ENCODE measurements at regions not wholly inside any gene's neighbourhood (a gene's known extent, or its start where the extent isn't known, plus 50 kb on each side); places are given as distances from the start of the nearest gene placed in this dataset.
A peak's percentile ranks its signal among the peaks of the same experiment; 100 is the strongest.

- TF ChIP-seq ZNF668 (CRISPR knock-in tag; IDR thresholded peaks at IDR 0.05), result no peak
- TF ChIP-seq SIRT6 (IDR thresholded peaks at IDR 0.05; ENCODE audit: low read depth, low read length), result no peak
- TF ChIP-seq ZNF449 (CRISPR knock-in tag; IDR thresholded peaks at IDR 0.05), result no peak
- TF ChIP-seq ZNF407 (IDR thresholded peaks at IDR 0.05; ENCODE audit: low read depth), result no peak
- TF ChIP-seq, protein P1, sequence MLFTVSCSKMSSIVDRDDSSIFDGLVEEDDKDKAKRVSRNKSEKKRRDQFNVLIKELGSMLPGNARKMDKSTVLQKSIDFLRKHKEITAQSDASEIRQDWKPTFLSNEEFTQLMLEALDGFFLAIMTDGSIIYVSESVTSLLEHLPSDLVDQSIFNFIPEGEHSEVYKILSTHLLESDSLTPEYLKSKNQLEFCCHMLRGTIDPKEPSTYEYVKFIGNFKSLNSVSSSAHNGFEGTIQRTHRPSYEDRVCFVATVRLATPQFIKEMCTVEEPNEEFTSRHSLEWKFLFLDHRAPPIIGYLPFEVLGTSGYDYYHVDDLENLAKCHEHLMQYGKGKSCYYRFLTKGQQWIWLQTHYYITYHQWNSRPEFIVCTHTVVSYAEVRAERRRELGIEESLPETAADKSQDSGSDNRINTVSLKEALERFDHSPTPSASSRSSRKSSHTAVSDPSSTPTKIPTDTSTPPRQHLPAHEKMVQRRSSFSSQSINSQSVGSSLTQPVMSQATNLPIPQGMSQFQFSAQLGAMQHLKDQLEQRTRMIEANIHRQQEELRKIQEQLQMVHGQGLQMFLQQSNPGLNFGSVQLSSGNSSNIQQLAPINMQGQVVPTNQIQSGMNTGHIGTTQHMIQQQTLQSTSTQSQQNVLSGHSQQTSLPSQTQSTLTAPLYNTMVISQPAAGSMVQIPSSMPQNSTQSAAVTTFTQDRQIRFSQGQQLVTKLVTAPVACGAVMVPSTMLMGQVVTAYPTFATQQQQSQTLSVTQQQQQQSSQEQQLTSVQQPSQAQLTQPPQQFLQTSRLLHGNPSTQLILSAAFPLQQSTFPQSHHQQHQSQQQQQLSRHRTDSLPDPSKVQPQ (CRISPR knock-in tag; IDR thresholded peaks at IDR 0.05; ENCODE audit: borderline replicate concordance), result no peak
- TF ChIP-seq, protein P2, sequence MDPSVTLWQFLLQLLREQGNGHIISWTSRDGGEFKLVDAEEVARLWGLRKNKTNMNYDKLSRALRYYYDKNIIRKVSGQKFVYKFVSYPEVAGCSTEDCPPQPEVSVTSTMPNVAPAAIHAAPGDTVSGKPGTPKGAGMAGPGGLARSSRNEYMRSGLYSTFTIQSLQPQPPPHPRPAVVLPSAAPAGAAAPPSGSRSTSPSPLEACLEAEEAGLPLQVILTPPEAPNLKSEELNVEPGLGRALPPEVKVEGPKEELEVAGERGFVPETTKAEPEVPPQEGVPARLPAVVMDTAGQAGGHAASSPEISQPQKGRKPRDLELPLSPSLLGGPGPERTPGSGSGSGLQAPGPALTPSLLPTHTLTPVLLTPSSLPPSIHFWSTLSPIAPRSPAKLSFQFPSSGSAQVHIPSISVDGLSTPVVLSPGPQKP (CRISPR knock-in tag; IDR thresholded peaks at IDR 0.05), result no peak
- TF ChIP-seq DEAF1 (CRISPR knock-in tag; IDR thresholded peaks at IDR 0.05), result no peak
- peak; percentile 81 for TF ChIP-seq CBFA2T3 (IDR thresholded peaks at IDR 0.05)
- no peak for TF ChIP-seq U2AF2 (optimal IDR thresholded peaks at IDR 0.05; ENCODE audit: low read depth, low read length)
- TF ChIP-seq, protein P3, sequence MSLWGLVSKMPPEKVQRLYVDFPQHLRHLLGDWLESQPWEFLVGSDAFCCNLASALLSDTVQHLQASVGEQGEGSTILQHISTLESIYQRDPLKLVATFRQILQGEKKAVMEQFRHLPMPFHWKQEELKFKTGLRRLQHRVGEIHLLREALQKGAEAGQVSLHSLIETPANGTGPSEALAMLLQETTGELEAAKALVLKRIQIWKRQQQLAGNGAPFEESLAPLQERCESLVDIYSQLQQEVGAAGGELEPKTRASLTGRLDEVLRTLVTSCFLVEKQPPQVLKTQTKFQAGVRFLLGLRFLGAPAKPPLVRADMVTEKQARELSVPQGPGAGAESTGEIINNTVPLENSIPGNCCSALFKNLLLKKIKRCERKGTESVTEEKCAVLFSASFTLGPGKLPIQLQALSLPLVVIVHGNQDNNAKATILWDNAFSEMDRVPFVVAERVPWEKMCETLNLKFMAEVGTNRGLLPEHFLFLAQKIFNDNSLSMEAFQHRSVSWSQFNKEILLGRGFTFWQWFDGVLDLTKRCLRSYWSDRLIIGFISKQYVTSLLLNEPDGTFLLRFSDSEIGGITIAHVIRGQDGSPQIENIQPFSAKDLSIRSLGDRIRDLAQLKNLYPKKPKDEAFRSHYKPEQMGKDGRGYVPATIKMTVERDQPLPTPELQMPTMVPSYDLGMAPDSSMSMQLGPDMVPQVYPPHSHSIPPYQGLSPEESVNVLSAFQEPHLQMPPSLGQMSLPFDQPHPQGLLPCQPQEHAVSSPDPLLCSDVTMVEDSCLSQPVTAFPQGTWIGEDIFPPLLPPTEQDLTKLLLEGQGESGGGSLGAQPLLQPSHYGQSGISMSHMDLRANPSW (CRISPR knock-in tag; IDR thresholded peaks at IDR 0.05), result no peak
These were observed 112.7 kb upstream of the SLC24A2 start (continued) for GRCh38 chr9:19901586-19901985.
